DOHH2 (cell line): ENCODE measurements at regions not wholly inside any gene's neighbourhood (a gene's known extent, or its start where the extent isn't known, plus 50 kb on each side); places are given as distances from the start of the nearest gene placed in this dataset.

ENCODE experiments used
- H3F3A ChIP-seq: fragments of 200-600 bp; sonication (generic), shearing (Covaris generic); 2 replicates; pipeline ENCODE4 v1.6.0; 2016; ENCODE audit warnings: antibody characterized with exemption, mild to moderate bottlenecking; ENCODE audit not compliant: control insufficient read depth, insufficient read depth
- H3K27ac ChIP-seq: fragments of 200-600 bp; sonication (generic); 2 replicates; pipeline ENCODE4 v1.5.1; 2014; ENCODE audit warnings: low read depth, mild to moderate bottlenecking, low read length, moderate library complexity
- H3K27me3 ChIP-seq: fragments of 200-600 bp; sonication (generic); 2 replicates; pipeline ENCODE4 v1.6.1; 2014; ENCODE audit warnings: mild to moderate bottlenecking, low read length, mixed read lengths; ENCODE audit not compliant: control insufficient read depth
- H3K36me3 ChIP-seq: fragments of 200-600 bp; sonication (generic); 2 replicates; pipeline ENCODE4 v1.6.1; 2014; ENCODE audit warnings: mild to moderate bottlenecking, low read length, moderate library complexity, mixed read lengths; ENCODE audit not compliant: control insufficient read depth
- H3K4me1 ChIP-seq: fragments of 200-600 bp; sonication (generic); 2 replicates; pipeline ENCODE4 v1.6.1; 2014; ENCODE audit warnings: mild to moderate bottlenecking, low read length, mixed read lengths; ENCODE audit not compliant: control insufficient read depth
- H3K4me2 ChIP-seq: fragments of 200-600 bp; sonication (generic); 2 replicates; pipeline ENCODE4 v1.6.0; 2014; ENCODE audit warnings: mild to moderate bottlenecking, low read length, moderate library complexity
- H3K4me3 ChIP-seq: fragments of 200-600 bp; sonication (generic); 2 replicates; pipeline ENCODE4 v1.5.1; 2014; ENCODE audit warnings: mild to moderate bottlenecking, low read length, mixed read lengths
- H3K79me2 ChIP-seq: fragments of 200-600 bp; sonication (generic); 2 replicates; pipeline ENCODE4 v1.6.1; 2014; ENCODE audit warnings: mild to moderate bottlenecking, low read length, mixed read lengths; ENCODE audit not compliant: control insufficient read depth
- H3K9me2 ChIP-seq: fragments of 200-600 bp; sonication (generic); replicated peaks from 2 replicates; pipeline ENCODE4 v1.6.1; 2014; ENCODE audit warnings: mild to moderate bottlenecking, low read length, mixed read lengths; ENCODE audit not compliant: control insufficient read depth
- H3K9me3 ChIP-seq: fragments of 200-600 bp; sonication (generic); 2 replicates; pipeline ENCODE4 v1.6.1; 2014; ENCODE audit warnings: antibody characterized with exemption, low read length, mixed read lengths; ENCODE audit not compliant: control insufficient read depth, insufficient read depth
- H4K20me1 ChIP-seq: fragments of 200-600 bp; sonication (generic); 2 replicates; pipeline ENCODE4 v1.6.0; 2014; ENCODE audit warnings: low read depth, mild to moderate bottlenecking, antibody characterized with exemption, low read length, moderate library complexity; ENCODE audit not compliant: control insufficient read depth, insufficient read depth
- CTCF ChIP-seq: fragments of 200-600 bp; sonication (generic); IDR thresholded peaks from one replicate; pipeline ENCODE4 v1.5.1; 2014; ENCODE audit warnings: antibody characterized with exemption, mild to moderate bottlenecking, low read depth, low read length; ENCODE audit not compliant: poor library complexity, severe bottlenecking
- EZH2phosphoT487 ChIP-seq: fragments of 200-600 bp; sonication (generic); IDR thresholded peaks from 2 replicates; pipeline ENCODE4 v1.6.1; 2017; ENCODE audit warnings: borderline replicate concordance, mild to moderate bottlenecking, antibody characterized with exemption, low read length, moderate library complexity, mixed read lengths

- Histone ChIP-seq H3K27me3 (peaks cover 17% of the 10 kb centered on the region), H3K9me3 (no peaks in the 10 kb centered on the region), H4K20me1 (no peaks in the 10 kb centered on the region), H3K27ac (no peak overlapping the region), H3K4me3 (no peak overlapping the region), H3F3A (no peaks in the 10 kb centered on the region), H3K79me2 (no peaks in the 10 kb centered on the region), H3K4me1 (no peaks in the 10 kb centered on the region), H3K9me2 (no peaks in the 10 kb centered on the region), H3K4me2 (no peak overlapping the region), H3K36me3 (no peaks in the 10 kb centered on the region)
- TF ChIP-seq EZH2phosphoT487 (no peak), CTCF (no peak)
Measured at GRCh38 chr2:238786792-238787490, 60.9 kb upstream of the TWIST2 start.

GRCh38 chr2:238787501-238787900 is 60.4 kb upstream of the TWIST2 start:
- Histone ChIP-seq H3K4me3 (no peak overlapping the region), H3K4me1 (no peaks in the 10 kb centered on the region), H3K27me3 (peaks cover 17% of the 10 kb centered on the region), H3F3A (no peaks in the 10 kb centered on the region), H3K27ac (no peak overlapping the region), H3K9me3 (no peaks in the 10 kb centered on the region), H3K9me2 (no peaks in the 10 kb centered on the region), H3K79me2 (no peaks in the 10 kb centered on the region), H4K20me1 (no peaks in the 10 kb centered on the region), H3K36me3 (no peaks in the 10 kb centered on the region), H3K4me2 (no peak overlapping the region)
- TF ChIP-seq CTCF (no peak), EZH2phosphoT487 (no peak)

- Histone ChIP-seq H3K36me3 (no peaks in the 10 kb centered on the region), H3K27me3 (peaks cover 6% of the 10 kb centered on the region), H3K79me2 (no peaks in the 10 kb centered on the region), H3K9me3 (no peaks in the 10 kb centered on the region), H3K4me2 (no peak overlapping the region), H3F3A (no peaks in the 10 kb centered on the region), H3K4me3 (no peak overlapping the region), H4K20me1 (no peaks in the 10 kb centered on the region), H3K27ac (no peak overlapping the region), H3K9me2 (no peaks in the 10 kb centered on the region), H3K4me1 (no peaks in the 10 kb centered on the region)
- no peak for TF ChIP-seq CTCF
- no peak for TF ChIP-seq EZH2phosphoT487
Measured at GRCh38 chr2:238789317-238789806, 58.5 kb upstream of the TWIST2 start.
